ENCODE measurements at regions not wholly inside any gene's neighbourhood (a gene's known extent, or its start where the extent isn't known, plus 50 kb on each side); places are given as distances from the start of the nearest gene placed in this dataset.

- no peak overlapping the region for H3K4me3 ChIP-seq (ENCODE audit: low read length)
- H3K9me3 ChIP-seq (ENCODE audit: control insufficient read depth in 1 of 2, insufficient read depth in 1 of 2, low read length in 2 of 2), result no peaks in the 10 kb centered on the region
- Mint-ChIP-seq H3K9me3 (no peaks in the 10 kb centered on the region), H3K4me3 (no peak overlapping the region), H3K27me3 (no peaks in the 10 kb centered on the region), H3K27ac (no peak overlapping the region), H3K36me3 (ENCODE audit: low read depth) (no peaks in the 10 kb centered on the region), H3K4me1 (ENCODE audit: low read depth) (no peaks in the 10 kb centered on the region)
- H3K27me3 ChIP-seq (ENCODE audit: control insufficient read depth in 1 of 2, insufficient read depth in 2 of 2, low read length in 2 of 2), result no peaks in the 10 kb centered on the region
- intact Hi-C loops (cut with DNase I, micrococcal nuclease), result no loop called here
- H3K36me3 ChIP-seq (ENCODE audit: insufficient read depth, low read length), result no peaks in the 10 kb centered on the region
- TF ChIP-seq, protein P1, sequence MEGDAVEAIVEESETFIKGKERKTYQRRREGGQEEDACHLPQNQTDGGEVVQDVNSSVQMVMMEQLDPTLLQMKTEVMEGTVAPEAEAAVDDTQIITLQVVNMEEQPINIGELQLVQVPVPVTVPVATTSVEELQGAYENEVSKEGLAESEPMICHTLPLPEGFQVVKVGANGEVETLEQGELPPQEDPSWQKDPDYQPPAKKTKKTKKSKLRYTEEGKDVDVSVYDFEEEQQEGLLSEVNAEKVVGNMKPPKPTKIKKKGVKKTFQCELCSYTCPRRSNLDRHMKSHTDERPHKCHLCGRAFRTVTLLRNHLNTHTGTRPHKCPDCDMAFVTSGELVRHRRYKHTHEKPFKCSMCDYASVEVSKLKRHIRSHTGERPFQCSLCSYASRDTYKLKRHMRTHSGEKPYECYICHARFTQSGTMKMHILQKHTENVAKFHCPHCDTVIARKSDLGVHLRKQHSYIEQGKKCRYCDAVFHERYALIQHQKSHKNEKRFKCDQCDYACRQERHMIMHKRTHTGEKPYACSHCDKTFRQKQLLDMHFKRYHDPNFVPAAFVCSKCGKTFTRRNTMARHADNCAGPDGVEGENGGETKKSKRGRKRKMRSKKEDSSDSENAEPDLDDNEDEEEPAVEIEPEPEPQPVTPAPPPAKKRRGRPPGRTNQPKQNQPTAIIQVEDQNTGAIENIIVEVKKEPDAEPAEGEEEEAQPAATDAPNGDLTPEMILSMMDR (IDR thresholded peaks at IDR 0.05), result no peak
- H3K27ac ChIP-seq (ENCODE audit: low read depth in 1 of 2, low read length in 2 of 2), result no peak overlapping the region
- ChIA-PET POLR2A (no interaction called here), CTCF (no interaction called here)
- H3K4me1 ChIP-seq (ENCODE audit: insufficient read depth, low read length), result no peaks in the 10 kb centered on the region
- ATAC-seq (ENCODE audit: poor library complexity) (no peak), DNase-seq (no peak)
Observed at GRCh38 chr12:75863533-75863932, 168.0 kb downstream of the PHLDA1 start.

GRCh38 chr12:75862692-75863471 is 168.7 kb downstream of the PHLDA1 start:
- Mint-ChIP-seq H3K27me3 (no peaks in the 10 kb centered on the region), H3K27ac (no peak overlapping the region), H3K4me3 (no peak overlapping the region), H3K36me3 (ENCODE audit: low read depth) (no peaks in the 10 kb centered on the region), H3K9me3 (no peaks in the 10 kb centered on the region), H3K4me1 (ENCODE audit: low read depth) (no peaks in the 10 kb centered on the region)
- ATAC-seq (ENCODE audit: poor library complexity), result no peak
- intact Hi-C loops (cut with DNase I, micrococcal nuclease), result no loop called here
- Histone ChIP-seq H3K9me3 (ENCODE audit: control insufficient read depth in 1 of 2, insufficient read depth in 1 of 2, low read length in 2 of 2) (no peaks in the 10 kb centered on the region), H3K27ac (ENCODE audit: low read depth in 1 of 2, low read length in 2 of 2) (no peak overlapping the region), H3K36me3 (ENCODE audit: insufficient read depth, low read length) (no peaks in the 10 kb centered on the region), H3K27me3 (ENCODE audit: control insufficient read depth in 1 of 2, insufficient read depth in 2 of 2, low read length in 2 of 2) (no peaks in the 10 kb centered on the region), H3K4me1 (ENCODE audit: insufficient read depth, low read length) (no peaks in the 10 kb centered on the region), H3K4me3 (ENCODE audit: low read length) (no peak overlapping the region)
- TF ChIP-seq, protein P1 (IDR thresholded peaks at IDR 0.05), result no peak
- POLR2A ChIA-PET, result no interaction called here
- no peak for DNase-seq
- CTCF ChIA-PET, result no interaction called here

GRCh38 chr12:75859868-75860267 is 171.7 kb downstream of the PHLDA1 start:
- ATAC-seq (ENCODE audit: poor library complexity), result no peak

More at GRCh38 chr12:75859868-75860267, 171.7 kb downstream of the PHLDA1 start:
- Mint-ChIP-seq H3K27me3 (no peaks in the 10 kb centered on the region), H3K4me1 (ENCODE audit: low read depth) (no peaks in the 10 kb centered on the region), H3K36me3 (ENCODE audit: low read depth) (no peaks in the 10 kb centered on the region), H3K27ac (no peak overlapping the region), H3K9me3 (no peaks in the 10 kb centered on the region), H3K4me3 (no peak overlapping the region)
- H3K9me3 ChIP-seq (ENCODE audit: control insufficient read depth in 1 of 2, insufficient read depth in 1 of 2, low read length in 2 of 2), result no peaks in the 10 kb centered on the region
- ChIA-PET POLR2A (no interaction called here), CTCF (no interaction called here)
- TF ChIP-seq, protein P1 (IDR thresholded peaks at IDR 0.05), result no peak
- no peaks in the 10 kb centered on the region for H3K4me1 ChIP-seq (ENCODE audit: insufficient read depth, low read length)
- H3K36me3 ChIP-seq (ENCODE audit: insufficient read depth, low read length), result no peaks in the 10 kb centered on the region
- peaks cover 0 to 2% of the 10 kb centered on the region in 2 experiments for H3K27me3 ChIP-seq (ENCODE audit: control insufficient read depth in 1 of 2, insufficient read depth in 2 of 2, low read length in 2 of 2)
- H3K4me3 ChIP-seq (ENCODE audit: low read length), result no peak overlapping the region
- H3K27ac ChIP-seq (ENCODE audit: low read depth in 1 of 2, low read length in 2 of 2), result no peak overlapping the region
- no peak for DNase-seq
- intact Hi-C loops (cut with DNase I, micrococcal nuclease), result no loop called here

All from CD4-positive, alpha-beta T cell (primary cell).